OCI-LY3 (cell line): ENCODE measurements at regions not wholly inside any gene's neighbourhood (a gene's known extent, or its start where the extent isn't known, plus 50 kb on each side); places are given as distances from the start of the nearest gene placed in this dataset.

Source experiments
- H2AFZ ChIP-seq: fragments of 200-600, 300-600 bp; shearing (Covaris generic); 2 replicates; pipeline ENCODE4 v1.6.0; 2014; ENCODE audit warnings: antibody characterized with exemption, low read depth, low read length
- H3K27ac ChIP-seq: fragments of 200-600, 300-600 bp; sonication (generic); 2 replicates; pipeline ENCODE4 v1.5.1; 2014; ENCODE audit warnings: mild to moderate bottlenecking, low read length, moderate library complexity, mixed read lengths
- H3K27me3 ChIP-seq: fragments of 200-600, 300-600 bp; sonication (generic); 2 replicates; pipeline ENCODE4 v1.6.1; 2014; ENCODE audit warnings: low read depth, low read length, mixed read lengths
- H3K36me3 ChIP-seq: fragments of 200-600, 300-600 bp; sonication (generic); replicated peaks from 2 replicates; pipeline ENCODE3; 2014; ENCODE audit warnings: low read depth, low read length, mixed read lengths
- H3K4me1 ChIP-seq: fragments of 300-600, 200-600 bp; sonication (generic); 2 replicates; pipeline ENCODE4 v1.6.1; 2014; ENCODE audit warnings: low read length, mixed read lengths
- H3K4me2 ChIP-seq: fragments of 200-600, 300-600 bp; sonication (generic); 2 replicates; pipeline ENCODE4 v1.6.1; 2014; ENCODE audit warnings: low read length, mixed read lengths
- H3K4me3 ChIP-seq: fragments of 300-600, 200-600 bp; sonication (generic); 2 replicates; pipeline ENCODE4 v1.5.1; 2014; ENCODE audit warnings: antibody characterized with exemption, mild to moderate bottlenecking, low read length, moderate library complexity
- H3K79me2 ChIP-seq: fragments of 300-600, 200-600 bp; shearing (Covaris generic); 2 replicates; pipeline ENCODE4 v1.6.1; 2014; ENCODE audit warnings: mild to moderate bottlenecking, low read length, mixed read lengths
- H3K9ac ChIP-seq: fragments of 300-600, 200-600 bp; shearing (Covaris generic); 2 replicates; pipeline ENCODE4 v1.6.0; 2014; ENCODE audit warnings: mild to moderate bottlenecking, low read length, moderate library complexity
- H3K9me3 ChIP-seq: fragments of 200-600, 300-600 bp; shearing (Covaris generic); 2 replicates; pipeline ENCODE4 v1.6.1; 2014; ENCODE audit warnings: low read length, mixed read lengths; ENCODE audit not compliant: insufficient read depth
- H4K20me1 ChIP-seq: fragments of 200-600, 300-600 bp; sonication (generic); 2 replicates; pipeline ENCODE4 v1.6.1; 2016; ENCODE audit warnings: low read length, mixed read lengths; ENCODE audit not compliant: insufficient read depth
- CTCF ChIP-seq: fragments of 200-600, 300-600 bp; sonication (generic); IDR thresholded peaks from 2 replicates; pipeline ENCODE4 v1.5.1; 2014; ENCODE audit warnings: antibody characterized with exemption, low read length, low read depth
- EZH2phosphoT487 ChIP-seq: fragments of 200-600 bp; shearing (Covaris generic); IDR thresholded peaks from 2 replicates; pipeline ENCODE4 v1.6.1; 2018; ENCODE audit warnings: antibody characterized with exemption, mixed run types, low read depth

DNA sequence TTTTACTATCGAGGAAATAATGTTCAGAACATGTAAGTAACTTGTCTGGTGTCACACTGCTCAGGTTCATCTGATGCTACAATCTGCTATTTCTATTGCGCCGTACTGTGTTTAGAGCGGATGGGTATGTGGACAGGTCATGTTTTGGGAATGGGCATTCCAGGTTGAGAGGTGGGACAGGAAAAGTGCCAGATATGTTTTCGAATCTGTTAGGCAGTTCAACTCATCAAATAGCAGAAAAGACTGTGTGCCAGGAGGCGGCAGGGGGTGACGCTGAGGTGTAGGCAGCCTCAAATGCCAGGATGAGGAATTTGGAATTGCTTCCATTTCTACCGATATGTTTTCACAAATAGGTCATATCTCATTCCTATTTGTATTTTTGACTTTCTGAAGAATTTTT, 123.8 kb downstream of the HRH4 start:
- no peak for TF ChIP-seq CTCF
- TF ChIP-seq EZH2phosphoT487 = no peak
- Histone ChIP-seq H3K9ac (no peak overlapping the region), H3K4me2 (no peak overlapping the region), H2AFZ (no peak overlapping the region), H3K27ac (no peak overlapping the region), H3K36me3 (no peaks in the 10 kb centered on the region), H4K20me1 (no peaks in the 10 kb centered on the region), H3K4me1 (no peaks in the 10 kb centered on the region), H3K9me3 (no peaks in the 10 kb centered on the region), H3K4me3 (no peak overlapping the region), H3K27me3 (peaks cover 9% of the 10 kb centered on the region), H3K79me2 (no peaks in the 10 kb centered on the region)

DNA sequence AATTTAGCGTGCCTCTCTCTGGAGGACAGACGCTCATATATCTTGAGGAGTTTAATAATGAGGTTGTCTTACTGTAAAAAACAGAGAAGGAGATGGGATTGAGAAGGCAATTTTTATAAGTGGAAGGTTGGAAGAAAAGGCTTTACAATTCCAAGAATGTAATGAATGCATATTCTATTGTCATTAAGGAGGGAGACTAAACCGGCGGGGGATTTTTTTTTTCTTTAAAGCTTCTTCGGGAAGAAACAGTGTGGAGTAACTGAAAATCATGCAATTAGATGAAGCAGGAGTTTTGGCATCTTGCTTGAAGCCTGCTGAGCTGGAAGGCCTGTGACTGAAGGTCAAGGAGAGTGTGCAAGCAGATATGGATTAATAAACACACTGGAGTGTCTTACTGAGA, 124.4 kb downstream of the HRH4 start:
- Histone ChIP-seq H3K27me3 (peaks cover 5% of the 10 kb centered on the region), H3K4me1 (no peaks in the 10 kb centered on the region)
- TF ChIP-seq CTCF (no peak), EZH2phosphoT487 (no peak)

DNA sequence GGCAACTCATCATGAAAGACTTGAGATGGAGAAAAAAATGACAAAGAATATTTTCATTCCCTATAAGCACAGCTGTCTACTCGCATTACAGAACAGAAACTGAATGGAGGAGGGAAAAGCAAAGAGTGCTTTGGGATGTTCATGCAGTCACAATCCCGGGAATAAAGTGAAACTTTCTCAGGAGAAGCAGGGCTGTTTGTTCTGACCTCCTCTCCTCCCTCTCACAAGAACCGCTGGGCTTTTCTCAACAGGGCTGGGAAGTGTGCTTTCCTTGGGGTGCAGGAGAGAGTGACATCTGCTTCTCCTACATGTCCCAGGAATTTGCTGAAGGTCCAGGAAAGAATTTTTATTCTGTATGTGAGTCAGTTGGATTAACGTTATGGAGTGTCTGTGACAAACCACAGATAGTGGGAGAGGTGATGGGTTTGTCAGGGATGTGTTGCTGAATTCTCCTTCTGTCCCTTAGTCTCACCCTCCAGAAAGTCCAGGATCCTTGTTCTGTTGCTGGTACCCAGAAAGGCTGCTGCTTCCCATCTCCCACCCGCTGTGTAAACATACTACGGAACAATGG, 125.6 kb downstream of the HRH4 start:
- Histone ChIP-seq H3K36me3 (no peaks in the 10 kb centered on the region), H3K4me3 (no peak overlapping the region), H3K27ac (no peak overlapping the region), H3K9ac (no peak overlapping the region), H3K9me3 (no peaks in the 10 kb centered on the region), H2AFZ (no peak overlapping the region), H3K4me2 (no peak overlapping the region), H3K79me2 (no peaks in the 10 kb centered on the region), H4K20me1 (no peaks in the 10 kb centered on the region), H3K27me3 (peaks cover 5% of the 10 kb centered on the region; the same call in 1 of the 2 replicates), H3K4me1 (no peaks in the 10 kb centered on the region)
- TF ChIP-seq EZH2phosphoT487 (no peak), CTCF (no peak)

More for the DNA sequence above, 124.4 kb downstream of the HRH4 start:
- Histone ChIP-seq H4K20me1 (no peaks in the 10 kb centered on the region), H3K9me3 (no peaks in the 10 kb centered on the region), H3K36me3 (no peaks in the 10 kb centered on the region), H3K4me2 (no peak overlapping the region), H3K79me2 (no peaks in the 10 kb centered on the region), H2AFZ (no peak overlapping the region), H3K27ac (no peak overlapping the region), H3K4me3 (no peak overlapping the region), H3K9ac (no peak overlapping the region)

- H3K4me2 ChIP-seq = no peak overlapping the region
- peaks cover 5% of the 10 kb centered on the region; the same call in 1 of the 2 replicates for H3K27me3 ChIP-seq
- TF ChIP-seq CTCF (no peak), EZH2phosphoT487 (no peak)
- H3K36me3 ChIP-seq = no peaks in the 10 kb centered on the region
- no peaks in the 10 kb centered on the region for H3K9me3 ChIP-seq
- no peak overlapping the region for H2AFZ ChIP-seq
- H4K20me1 ChIP-seq = no peaks in the 10 kb centered on the region
- no peak overlapping the region for H3K9ac ChIP-seq
- no peak overlapping the region for H3K4me3 ChIP-seq
- no peaks in the 10 kb centered on the region for H3K4me1 ChIP-seq
- H3K27ac ChIP-seq = no peak overlapping the region
- no peaks in the 10 kb centered on the region for H3K79me2 ChIP-seq
Observed at GRCh38 chr18:24586662-24587360, 126.4 kb downstream of the HRH4 start.
